Fibroblast of peridontal ligament (primary cell): ENCODE measurements at regions not wholly inside any gene's neighbourhood (a gene's known extent, or its start where the extent isn't known, plus 50 kb on each side); places are given as distances from the start of the nearest gene placed in this dataset.
"Not testable (repeated sequence)": the region's sequence is repeated elsewhere in the genome, so short reads cannot be mapped to it uniquely, and the experiment has no call there.

Source experiments
- DNase-seq: peaks from one replicate; pipeline ENCODE4 v3.0.0-alpha.2; 2010; ENCODE audit errors: extremely low read depth

- peak; percentile 34 for DNase-seq
Measured at GRCh38 chr5:88666761-88667495, 216.1 kb downstream of the MEF2C start.

GRCh38 chr5:88665750-88666215 is 217.2 kb downstream of the MEF2C start:
- DNase-seq = no peak

- DNase-seq = no peak
Measured at GRCh38 chr5:88664645-88665044, 218.3 kb downstream of the MEF2C start.

GRCh38 chr5:88663793-88664216 is 219.2 kb downstream of the MEF2C start:
- DNase-seq = no peak

GRCh38 chr5:88662846-88663245 is 220.1 kb downstream of the MEF2C start:
- DNase-seq = no peak

GRCh38 chr5:88661806-88662207 is 221.2 kb downstream of the MEF2C start:
- DNase-seq = no peak

GRCh38 chr5:88660947-88661805 is 221.8 kb downstream of the MEF2C start:
- DNase-seq = peak; percentile 74

GRCh38 chr5:88660264-88660946 is 222.6 kb downstream of the MEF2C start:
- DNase-seq = no peak

GRCh38 chr5:88659529-88660263 is 223.3 kb downstream of the MEF2C start:
- no peak for DNase-seq

- DNase-seq = no peak
Measured at GRCh38 chr5:88658886-88659285, 224.1 kb downstream of the MEF2C start.

GRCh38 chr5:88657906-88658775 is 224.8 kb downstream of the MEF2C start:
- DNase-seq = no peak

GRCh38 chr5:88657136-88657535 is 225.8 kb downstream of the MEF2C start:
- no peak for DNase-seq

GRCh38 chr5:88656221-88656950 is 226.6 kb downstream of the MEF2C start:
- DNase-seq = no peak

- DNase-seq = no peak
Measured at GRCh38 chr5:88653471-88653870, 229.5 kb downstream of the MEF2C start.

- no peak for DNase-seq
Measured at GRCh38 chr5:88647901-88648300, 235.1 kb downstream of the MEF2C start.

- no peak for DNase-seq
Measured at GRCh38 chr5:88646866-88647265, 236.1 kb downstream of the MEF2C start.

GRCh38 chr5:88644676-88645075 is 238.3 kb downstream of the MEF2C start:
- DNase-seq = no peak

GRCh38 chr5:88643315-88643714 is 239.7 kb downstream of the MEF2C start:
- no peak for DNase-seq

- no peak for DNase-seq
Measured at GRCh38 chr5:88634014-88634413, 249.0 kb downstream of the MEF2C start.

GRCh38 chr5:88622890-88623289 is 260.1 kb downstream of the MEF2C start:
- not testable (repeated sequence) for DNase-seq
